ENCODE measurements at regions not wholly inside any gene's neighbourhood (a gene's known extent, or its start where the extent isn't known, plus 50 kb on each side); places are given as distances from the start of the nearest gene placed in this dataset.
"Not testable (repeated sequence)": the region's sequence is repeated elsewhere in the genome, so short reads cannot be mapped to it uniquely, and the experiment has no call there.

- Histone ChIP-seq H3K4me3 (no peak overlapping the region), H3K27ac (no peak overlapping the region)
Observed at GRCh38 chr4:13678186-13678924, 50.8 kb upstream of the BOD1L1 start.

GRCh38 chr4:13681570-13681969, 54.0 kb upstream of the BOD1L1 start:
- Histone ChIP-seq H3K4me3 (no peak overlapping the region), H3K27ac (no peak overlapping the region)

- H3K27ac ChIP-seq: no peak overlapping the region
- no peak overlapping the region for H3K4me3 ChIP-seq
Observed at GRCh38 chr4:13694256-13694655, 66.7 kb upstream of the BOD1L1 start.

GRCh38 chr4:13698296-13698695, 70.8 kb upstream of the BOD1L1 start:
- no peak overlapping the region for H3K4me3 ChIP-seq
- H3K27ac ChIP-seq: no peak overlapping the region

GRCh38 chr4:13700021-13700857, 72.7 kb upstream of the BOD1L1 start:
- no peak overlapping the region for H3K27ac ChIP-seq

GRCh38 chr4:13700858-13701140, 73.3 kb upstream of the BOD1L1 start:
- not testable (repeated sequence) for H3K27ac ChIP-seq, H3K4me3 ChIP-seq

More at GRCh38 chr4:13700021-13700857, 72.7 kb upstream of the BOD1L1 start:
- no peak overlapping the region for H3K4me3 ChIP-seq

- Histone ChIP-seq H3K27ac (no peak overlapping the region), H3K4me3 (no peak overlapping the region)
Observed at GRCh38 chr4:13701937-13702446, 74.5 kb upstream of the BOD1L1 start.

GRCh38 chr4:13703096-13703495, 75.6 kb upstream of the BOD1L1 start:
- H3K4me3 ChIP-seq: no peak overlapping the region
- no peak overlapping the region for H3K27ac ChIP-seq

- no peak overlapping the region for H3K27ac ChIP-seq
- H3K4me3 ChIP-seq: no peak overlapping the region
Observed at GRCh38 chr4:13704035-13704434, 76.5 kb upstream of the BOD1L1 start.

- no peak overlapping the region for H3K4me3 ChIP-seq
- H3K27ac ChIP-seq: peak overlapping the region in 4 of 21 experiments; percentile 9 to 80 (median 34)
Observed at GRCh38 chr4:13704761-13705160, 77.2 kb upstream of the BOD1L1 start.

GRCh38 chr4:13705521-13706041, 78.1 kb upstream of the BOD1L1 start:
- Histone ChIP-seq H3K27ac (peak overlapping the region in 17 of 21 experiments; percentile 2 to 80 (median 56)), H3K4me3 (peak overlapping the region in 1 of 7 experiments; percentile 1)

GRCh38 chr4:13706120-13706519, 78.6 kb upstream of the BOD1L1 start:
- H3K4me3 ChIP-seq: peak overlapping the region in 1 of 7 experiments; percentile 1
- peak overlapping the region in 16 of 21 experiments; percentile 2 to 80 (median 56) for H3K27ac ChIP-seq

GRCh38 chr4:13706716-13707115, 79.2 kb upstream of the BOD1L1 start:
- H3K4me3 ChIP-seq: no peak overlapping the region
- peak overlapping the region in 12 of 21 experiments; percentile 2 to 80 (median 49) for H3K27ac ChIP-seq

- H3K4me3 ChIP-seq: no peak overlapping the region
- no peak overlapping the region for H3K27ac ChIP-seq
Observed at GRCh38 chr4:13710246-13710885, 82.8 kb upstream of the BOD1L1 start.

- Histone ChIP-seq H3K27ac (no peak overlapping the region), H3K4me3 (no peak overlapping the region)
Observed at GRCh38 chr4:13711233-13711785, 83.8 kb upstream of the BOD1L1 start.

- Histone ChIP-seq H3K4me3 (no peak overlapping the region), H3K27ac (no peak overlapping the region)
Observed at GRCh38 chr4:13721894-13722293, 94.4 kb upstream of the BOD1L1 start.

GRCh38 chr4:13722649-13723048, 95.1 kb upstream of the BOD1L1 start:
- H3K27ac ChIP-seq: no peak overlapping the region
- H3K4me3 ChIP-seq: no peak overlapping the region

- Histone ChIP-seq H3K27ac (no peak overlapping the region), H3K4me3 (no peak overlapping the region)
Observed at GRCh38 chr4:13728761-13729160, 101.2 kb upstream of the BOD1L1 start.

GRCh38 chr4:13731019-13731418, 103.5 kb upstream of the BOD1L1 start:
- no peak overlapping the region for H3K27ac ChIP-seq
- H3K4me3 ChIP-seq: no peak overlapping the region

GRCh38 chr4:13733817-13734216, 106.3 kb upstream of the BOD1L1 start:
- Histone ChIP-seq H3K27ac (peak overlapping the region in 1 of 21 experiments; percentile 4), H3K4me3 (no peak overlapping the region)

Data from skin epidermis (tissue), 12 donors.